ENCODE measurements at regions not wholly inside any gene's neighbourhood (a gene's known extent, or its start where the extent isn't known, plus 50 kb on each side); places are given as distances from the start of the nearest gene placed in this dataset.

- Histone ChIP-seq H2BK12ac (ENCODE audit: low read length in 2 of 2) (no peak overlapping the region), H3K27me3 (ENCODE audit: control insufficient read depth in 1 of 2, insufficient read depth in 1 of 2, low read length in 2 of 2) (peaks cover 14 to 64% of the 10 kb centered on the region in 2 experiments), H2BK5ac (ENCODE audit: low read depth, low read length, poor library complexity, severe bottlenecking) (no peak overlapping the region), H3K4me3 (ENCODE audit: insufficient read depth in 1 of 2, low read depth in 1 of 2, low read length in 2 of 2) (no peak overlapping the region), H3K9me3 (ENCODE audit: control insufficient read depth, low read length) (no peaks in the 10 kb centered on the region), H3K14ac (ENCODE audit: low read length in 2 of 2) (no peak overlapping the region), H3K23ac (ENCODE audit: low read length in 2 of 2) (no peak overlapping the region), H3K36me3 (ENCODE audit: control insufficient read depth in 1 of 2, insufficient read depth in 2 of 2, low read depth in 1 of 2, low read length in 2 of 2) (no peaks in the 10 kb centered on the region), H4K8ac (ENCODE audit: low read length) (no peak overlapping the region), H3K4me2 (ENCODE audit: low read length, poor library complexity, severe bottlenecking) (no peak overlapping the region), H4K91ac (ENCODE audit: low read length) (no peak overlapping the region), H3K9ac (ENCODE audit: low read length) (no peak overlapping the region), H2AFZ (ENCODE audit: low read depth, low read length) (no peak overlapping the region), H3K4ac (ENCODE audit: low read depth in 1 of 2, low read length in 2 of 2) (no peak overlapping the region), H3K18ac (ENCODE audit: low read depth in 1 of 2, low read length in 2 of 2) (no peak overlapping the region), H3K4me1 (ENCODE audit: control insufficient read depth, insufficient read depth, low read depth, low read length) (no peaks in the 10 kb centered on the region), H3K79me1 (replicated peaks; ENCODE audit: low read length, poor library complexity, severe bottlenecking) (no peaks in the 10 kb centered on the region), H2BK15ac (ENCODE audit: low read depth, poor library complexity, severe bottlenecking) (no peak overlapping the region), H2AK5ac (ENCODE audit: low read length, severe bottlenecking) (no peak overlapping the region), H3K27ac (ENCODE audit: low read length, poor library complexity, severe bottlenecking) (no peak overlapping the region), H2BK120ac (ENCODE audit: low read depth, low read length) (no peak overlapping the region)
- DNase-seq: no peak
- 87% methylated on average over 5 of the region's 10 CpGs for WGBS
Measured at GRCh38 chr3:13252207-13252606, 167.9 kb downstream of the NUP210 start.

- Histone ChIP-seq H2BK12ac (ENCODE audit: low read length in 2 of 2) (no peak overlapping the region), H2BK120ac (ENCODE audit: low read depth, low read length) (no peak overlapping the region), H3K14ac (ENCODE audit: low read length in 2 of 2) (no peak overlapping the region), H2BK5ac (ENCODE audit: low read depth, low read length, poor library complexity, severe bottlenecking) (no peak overlapping the region), H2AFZ (ENCODE audit: low read depth, low read length) (no peak overlapping the region), H3K9me3 (ENCODE audit: control insufficient read depth, low read length) (no peaks in the 10 kb centered on the region), H3K9ac (ENCODE audit: low read length) (no peak overlapping the region), H2AK5ac (ENCODE audit: low read length, severe bottlenecking) (no peak overlapping the region), H4K8ac (ENCODE audit: low read length) (no peak overlapping the region), H3K23ac (ENCODE audit: low read length in 2 of 2) (no peak overlapping the region), H3K79me1 (replicated peaks; ENCODE audit: low read length, poor library complexity, severe bottlenecking) (no peaks in the 10 kb centered on the region), H3K27me3 (ENCODE audit: control insufficient read depth in 1 of 2, insufficient read depth in 1 of 2, low read length in 2 of 2) (peaks cover 15 to 61% of the 10 kb centered on the region in 2 experiments), H3K27ac (ENCODE audit: low read length, poor library complexity, severe bottlenecking) (no peak overlapping the region), H3K4ac (ENCODE audit: low read depth in 1 of 2, low read length in 2 of 2) (no peak overlapping the region), H2BK15ac (ENCODE audit: low read depth, poor library complexity, severe bottlenecking) (no peak overlapping the region), H3K4me2 (ENCODE audit: low read length, poor library complexity, severe bottlenecking) (no peak overlapping the region), H3K4me3 (ENCODE audit: insufficient read depth in 1 of 2, low read depth in 1 of 2, low read length in 2 of 2) (no peak overlapping the region), H3K4me1 (ENCODE audit: control insufficient read depth, insufficient read depth, low read depth, low read length) (no peaks in the 10 kb centered on the region), H3K18ac (ENCODE audit: low read depth in 1 of 2, low read length in 2 of 2) (no peak overlapping the region), H4K91ac (ENCODE audit: low read length) (no peak overlapping the region), H3K36me3 (ENCODE audit: control insufficient read depth in 1 of 2, insufficient read depth in 2 of 2, low read depth in 1 of 2, low read length in 2 of 2) (no peaks in the 10 kb centered on the region)
- DNase-seq: no peak
- 72% methylated on average over 4 of the region's 4 CpGs for WGBS
Measured at GRCh38 chr3:13251166-13251903, 168.8 kb downstream of the NUP210 start.

GRCh38 chr3:13249664-13250390, 170.3 kb downstream of the NUP210 start:
- Histone ChIP-seq H2BK120ac (ENCODE audit: low read depth, low read length) (no peak overlapping the region), H2AK5ac (ENCODE audit: low read length, severe bottlenecking) (no peak overlapping the region), H3K27ac (ENCODE audit: low read length, poor library complexity, severe bottlenecking) (no peak overlapping the region), H2BK15ac (ENCODE audit: low read depth, poor library complexity, severe bottlenecking) (no peak overlapping the region), H2AFZ (ENCODE audit: low read depth, low read length) (no peak overlapping the region), H3K36me3 (ENCODE audit: control insufficient read depth in 1 of 2, insufficient read depth in 2 of 2, low read depth in 1 of 2, low read length in 2 of 2) (no peaks in the 10 kb centered on the region), H4K91ac (ENCODE audit: low read length) (no peak overlapping the region), H3K23ac (ENCODE audit: low read length in 2 of 2) (no peak overlapping the region), H3K9me3 (ENCODE audit: control insufficient read depth, low read length) (no peaks in the 10 kb centered on the region), H3K79me1 (replicated peaks; ENCODE audit: low read length, poor library complexity, severe bottlenecking) (no peaks in the 10 kb centered on the region), H4K8ac (ENCODE audit: low read length) (no peak overlapping the region), H3K4ac (ENCODE audit: low read depth in 1 of 2, low read length in 2 of 2) (peak overlapping the region in 1 of 2 experiments; percentile 50), H3K4me1 (ENCODE audit: control insufficient read depth, insufficient read depth, low read depth, low read length) (no peaks in the 10 kb centered on the region), H3K27me3 (ENCODE audit: control insufficient read depth in 1 of 2, insufficient read depth in 1 of 2, low read length in 2 of 2) (peaks cover 15 to 55% of the 10 kb centered on the region in 2 experiments), H2BK12ac (ENCODE audit: low read length in 2 of 2) (no peak overlapping the region), H2BK5ac (ENCODE audit: low read depth, low read length, poor library complexity, severe bottlenecking) (no peak overlapping the region), H3K4me2 (ENCODE audit: low read length, poor library complexity, severe bottlenecking) (no peak overlapping the region), H3K9ac (ENCODE audit: low read length) (no peak overlapping the region), H3K14ac (ENCODE audit: low read length in 2 of 2) (no peak overlapping the region), H3K18ac (ENCODE audit: low read depth in 1 of 2, low read length in 2 of 2) (no peak overlapping the region), H3K4me3 (ENCODE audit: insufficient read depth in 1 of 2, low read depth in 1 of 2, low read length in 2 of 2) (no peak overlapping the region)
- WGBS: 77% methylated on average over 22 of the region's 22 CpGs
- no peak for DNase-seq

GRCh38 chr3:13248640-13249039, 171.5 kb downstream of the NUP210 start:
- H3K27me3 ChIP-seq (ENCODE audit: control insufficient read depth in 1 of 2, insufficient read depth in 1 of 2, low read length in 2 of 2): peaks cover 18 to 57% of the 10 kb centered on the region in 2 experiments
- no peak overlapping the region for H2AFZ ChIP-seq (ENCODE audit: low read depth, low read length)
- WGBS: 87% methylated on average over 6 of the region's 6 CpGs
- no peak overlapping the region for H3K27ac ChIP-seq (ENCODE audit: low read length, poor library complexity, severe bottlenecking)
- H3K4me2 ChIP-seq (ENCODE audit: low read length, poor library complexity, severe bottlenecking): no peak overlapping the region
- no peak overlapping the region for H2BK15ac ChIP-seq (ENCODE audit: low read depth, poor library complexity, severe bottlenecking)
- no peak overlapping the region for H3K9ac ChIP-seq (ENCODE audit: low read length)
- no peak overlapping the region for H2BK120ac ChIP-seq (ENCODE audit: low read depth, low read length)
- no peak overlapping the region for H3K4me3 ChIP-seq (ENCODE audit: insufficient read depth in 1 of 2, low read depth in 1 of 2, low read length in 2 of 2)
- no peaks in the 10 kb centered on the region for H3K4me1 ChIP-seq (ENCODE audit: control insufficient read depth, insufficient read depth, low read depth, low read length)
- no peak overlapping the region for H2BK5ac ChIP-seq (ENCODE audit: low read depth, low read length, poor library complexity, severe bottlenecking)
- H3K18ac ChIP-seq (ENCODE audit: low read depth in 1 of 2, low read length in 2 of 2): no peak overlapping the region
- H3K79me1 ChIP-seq (replicated peaks; ENCODE audit: low read length, poor library complexity, severe bottlenecking): no peaks in the 10 kb centered on the region
- H2BK12ac ChIP-seq (ENCODE audit: low read length in 2 of 2): no peak overlapping the region
- H3K14ac ChIP-seq (ENCODE audit: low read length in 2 of 2): no peak overlapping the region
- H2AK5ac ChIP-seq (ENCODE audit: low read length, severe bottlenecking): no peak overlapping the region
- no peak overlapping the region for H3K4ac ChIP-seq (ENCODE audit: low read depth in 1 of 2, low read length in 2 of 2)
- no peak for DNase-seq
- H3K9me3 ChIP-seq (ENCODE audit: control insufficient read depth, low read length): no peaks in the 10 kb centered on the region
- H4K8ac ChIP-seq (ENCODE audit: low read length): no peak overlapping the region
- H3K36me3 ChIP-seq (ENCODE audit: control insufficient read depth in 1 of 2, insufficient read depth in 2 of 2, low read depth in 1 of 2, low read length in 2 of 2): no peaks in the 10 kb centered on the region
- H4K91ac ChIP-seq (ENCODE audit: low read length): no peak overlapping the region
- H3K23ac ChIP-seq (ENCODE audit: low read length in 2 of 2): no peak overlapping the region

Data from mesenchymal stem cell (in vitro differentiated cells and primary cell).